Central memory CD8-positive, alpha-beta T cell (primary cell): ENCODE measurements at regions not wholly inside any gene's neighbourhood (a gene's known extent, or its start where the extent isn't known, plus 50 kb on each side); places are given as distances from the start of the nearest gene placed in this dataset.

Experiments
- ATAC-seq: fragments of 150-1000 bp; cut with Tn5 transposase; replicated peaks from 2 replicates; pipeline ENCODE4 v1.10.0; 2022; ENCODE audit warnings: mild to moderate bottlenecking, moderate FRiP score, moderate number of reproducible peaks; ENCODE audit not compliant: poor library complexity, severe bottlenecking; ENCODE audit errors: extremely low read depth
- DNase-seq, 2 donors: peaks; one replicate each; pipeline ENCODE4 v3.0.0; 2021; ENCODE audit warnings: low spot score in 2 of 2
- H3K27ac Mint-ChIP-seq: one replicate; pipeline ENCODE4 v1.8.0; 2022; ENCODE audit warnings: low read depth, mild to moderate bottlenecking, moderate library complexity, mixed read lengths
- H3K27me3 Mint-ChIP-seq: one replicate; pipeline ENCODE4 v1.8.0; 2022; ENCODE audit warnings: mixed read lengths
- H3K36me3 Mint-ChIP-seq: one replicate; pipeline ENCODE4 v1.8.0; 2022; ENCODE audit warnings: mild to moderate bottlenecking, moderate library complexity, mixed read lengths; ENCODE audit not compliant: insufficient read depth
- H3K4me1 Mint-ChIP-seq: one replicate; pipeline ENCODE4 v1.8.0; 2022; ENCODE audit warnings: mixed read lengths
- H3K4me3 Mint-ChIP-seq: one replicate; pipeline ENCODE4 v1.8.0; 2022; ENCODE audit warnings: mild to moderate bottlenecking, moderate library complexity, mixed read lengths
- H3K9me3 Mint-ChIP-seq: one replicate; pipeline ENCODE4 v1.8.0; 2022; ENCODE audit warnings: mixed read lengths

DNA sequence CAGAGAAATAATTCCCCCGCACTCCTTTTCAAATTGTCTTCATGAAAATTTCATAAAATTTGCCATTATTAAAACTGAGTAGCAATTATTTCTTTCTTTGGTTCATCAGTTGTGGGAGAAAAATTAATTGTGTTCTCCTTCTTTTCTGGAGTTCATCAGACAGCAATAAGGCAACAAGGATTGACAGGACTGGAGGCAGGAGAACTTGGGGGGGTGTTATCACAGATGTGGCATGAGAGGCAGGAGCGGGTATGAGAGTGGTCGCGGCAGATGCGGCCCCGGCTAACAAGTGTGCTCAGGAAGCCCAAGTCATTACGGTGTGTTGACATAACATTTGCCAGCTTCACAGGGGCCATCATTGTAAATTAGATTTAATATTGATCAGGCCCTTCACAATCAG lies 306.6 kb upstream of the TMPO start:
- Mint-ChIP-seq H3K9me3 (peaks cover 4% of the 10 kb centered on the region), H3K27me3 (peaks cover 24% of the 10 kb centered on the region), H3K27ac (no peak overlapping the region), H3K4me3 (no peak overlapping the region), H3K4me1 (no peaks in the 10 kb centered on the region), H3K36me3 (no peaks in the 10 kb centered on the region)
- DNase-seq (no peak), ATAC-seq (no peak)

DNA sequence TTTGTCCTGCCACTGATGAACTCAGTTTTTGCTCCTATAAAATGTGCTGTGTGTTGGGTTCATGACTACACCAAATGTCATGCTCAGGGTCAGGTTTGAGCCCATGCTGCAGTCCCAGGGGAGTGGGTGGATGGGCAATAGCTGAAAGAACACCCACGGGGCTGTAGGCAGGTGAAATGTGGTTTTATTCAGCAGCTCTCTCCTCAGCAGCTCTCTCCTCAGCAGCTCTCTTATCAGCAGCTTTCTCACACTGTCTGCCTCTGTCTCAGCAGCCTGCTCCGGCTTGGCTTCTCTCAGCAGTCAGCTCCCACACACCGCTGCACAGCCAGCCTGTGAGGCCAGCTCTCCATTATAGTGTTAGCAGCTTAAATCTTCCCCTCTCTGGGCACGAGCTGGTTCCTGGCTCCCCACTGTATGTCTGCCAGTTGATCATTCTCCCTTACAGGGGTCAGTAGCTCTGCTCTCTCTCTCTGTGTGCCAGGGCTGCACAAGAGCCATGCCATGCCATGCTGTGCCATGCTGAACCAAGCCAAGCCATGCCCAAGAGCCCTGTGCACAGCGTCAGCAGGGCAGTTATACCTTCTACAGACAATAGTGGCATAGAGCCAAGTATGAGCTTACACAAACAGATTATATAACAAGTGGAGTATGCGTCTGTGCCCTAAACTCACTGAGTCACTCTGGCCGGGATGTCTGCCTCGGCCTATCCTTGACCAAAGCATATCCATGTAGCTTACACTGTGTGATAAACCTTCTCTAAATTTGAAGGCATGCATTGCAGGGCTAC lies 303.3 kb upstream of the TMPO start:
- no peak overlapping the region for H3K4me3 Mint-ChIP-seq
- no peak for DNase-seq

DNA sequence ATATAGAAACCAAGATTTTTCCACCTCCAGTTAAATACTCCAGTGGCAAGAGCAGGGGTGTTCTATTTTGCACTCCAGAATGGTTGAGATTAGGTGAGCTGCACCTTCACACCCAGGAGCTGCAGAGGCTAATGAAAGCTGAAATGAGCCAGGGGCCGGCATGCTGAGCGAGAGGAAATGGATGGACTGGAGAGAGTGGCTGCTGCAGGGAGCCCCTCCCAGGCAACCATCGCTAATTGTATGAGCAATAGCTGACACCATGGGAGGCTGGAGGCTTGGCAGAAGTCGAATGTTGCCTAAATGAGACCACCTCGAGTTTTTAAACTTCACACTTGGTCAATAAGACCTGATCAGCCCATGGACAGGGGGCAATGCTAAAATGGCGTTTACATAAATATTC lies 301.8 kb upstream of the TMPO start:
- no peak overlapping the region for H3K4me3 Mint-ChIP-seq
- no peaks in the 10 kb centered on the region for H3K9me3 Mint-ChIP-seq
- H3K27ac Mint-ChIP-seq, result no peak overlapping the region
- no peaks in the 10 kb centered on the region for H3K36me3 Mint-ChIP-seq
- no peaks in the 10 kb centered on the region for H3K27me3 Mint-ChIP-seq
- DNase-seq (no peak), ATAC-seq (no peak)
- no peaks in the 10 kb centered on the region for H3K4me1 Mint-ChIP-seq

More for the DNA sequence above, 303.3 kb upstream of the TMPO start:
- ATAC-seq, result no peak
- Mint-ChIP-seq H3K27me3 (no peaks in the 10 kb centered on the region), H3K9me3 (no peaks in the 10 kb centered on the region), H3K27ac (no peak overlapping the region), H3K36me3 (no peaks in the 10 kb centered on the region), H3K4me1 (no peaks in the 10 kb centered on the region)

DNA sequence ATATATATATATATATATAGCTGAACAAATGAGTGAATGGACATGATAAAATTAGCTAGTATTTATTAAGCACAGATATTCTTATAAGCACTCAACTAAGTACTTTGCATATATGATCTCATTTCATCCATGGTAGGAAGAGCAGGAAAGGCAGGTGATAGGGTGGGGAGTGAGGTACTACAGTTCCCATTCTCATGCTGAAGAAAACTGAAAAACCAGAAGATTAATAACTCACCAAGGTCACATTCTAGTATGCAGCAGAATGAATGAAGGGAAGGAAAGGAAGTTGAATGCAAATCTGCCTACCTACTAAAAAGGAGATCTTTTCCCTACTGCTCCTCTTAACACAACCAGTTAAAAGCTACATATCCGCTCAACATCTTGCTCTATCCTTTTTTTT lies 298.1 kb upstream of the TMPO start:
- H3K4me1 Mint-ChIP-seq, result no peaks in the 10 kb centered on the region

DNA sequence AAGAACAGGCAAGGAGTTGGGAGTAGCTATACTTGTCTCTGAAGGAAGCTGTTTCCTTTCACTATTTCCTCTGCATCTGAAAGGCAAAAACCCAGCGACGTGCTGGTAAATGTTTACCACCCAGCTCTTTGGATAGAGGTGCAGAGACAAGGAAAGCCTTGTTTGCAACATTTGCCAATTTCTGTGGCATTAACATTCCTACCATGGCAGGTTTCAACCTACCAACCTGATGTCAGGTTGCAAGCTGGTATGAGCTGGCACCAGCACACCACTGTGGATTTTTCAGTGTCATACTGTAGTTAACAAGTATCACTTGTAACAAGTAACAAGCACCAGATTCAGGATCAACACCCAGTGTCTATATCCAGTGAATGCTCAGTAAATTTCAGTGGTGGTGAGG lies 294.8 kb upstream of the TMPO start:
- ATAC-seq (no peak), DNase-seq (no peak)
- H3K36me3 Mint-ChIP-seq, result peaks cover 2% of the 10 kb centered on the region
- no peak overlapping the region for H3K27ac Mint-ChIP-seq
- no peaks in the 10 kb centered on the region for H3K9me3 Mint-ChIP-seq
- peaks cover 36% of the 10 kb centered on the region for H3K27me3 Mint-ChIP-seq
- H3K4me1 Mint-ChIP-seq, result no peaks in the 10 kb centered on the region
- no peak overlapping the region for H3K4me3 Mint-ChIP-seq

More for the DNA sequence above, 298.1 kb upstream of the TMPO start:
- Mint-ChIP-seq H3K27ac (no peak overlapping the region), H3K36me3 (peaks cover 2% of the 10 kb centered on the region), H3K4me3 (no peak overlapping the region), H3K27me3 (peaks cover 12% of the 10 kb centered on the region), H3K9me3 (no peaks in the 10 kb centered on the region)
- ATAC-seq (no peak), DNase-seq (no peak)

DNA sequence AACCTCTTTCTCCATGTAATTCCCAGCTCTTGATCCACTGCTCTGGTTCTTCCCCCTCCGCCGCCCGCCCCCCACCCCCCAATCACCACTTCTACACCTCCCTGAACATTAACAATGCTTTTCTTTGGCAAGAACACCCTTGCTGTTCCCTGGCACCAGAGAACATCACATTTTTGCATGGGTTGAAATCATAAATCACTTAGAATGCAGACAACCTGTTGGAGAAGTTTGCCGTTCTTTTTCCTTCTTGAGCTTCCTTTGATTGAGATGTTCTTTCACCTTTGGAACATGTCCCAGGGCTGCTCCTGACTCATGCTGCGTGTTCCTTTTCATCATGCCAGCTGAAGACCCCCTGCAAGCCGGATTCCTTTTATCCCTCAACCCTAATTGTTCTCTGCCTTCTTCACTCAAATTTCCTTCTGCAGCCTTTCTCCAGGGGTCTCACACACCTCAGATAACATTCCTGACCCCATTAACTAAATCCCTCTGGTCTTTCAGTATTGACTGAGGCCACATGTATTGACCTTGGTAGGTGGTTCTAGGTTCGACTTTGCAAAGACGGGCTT lies 294.1 kb upstream of the TMPO start:
- no peak for ATAC-seq
- no peaks in the 10 kb centered on the region for H3K9me3 Mint-ChIP-seq
- H3K4me1 Mint-ChIP-seq, result no peaks in the 10 kb centered on the region
- H3K27me3 Mint-ChIP-seq, result peaks cover 36% of the 10 kb centered on the region
- peaks cover 2% of the 10 kb centered on the region for H3K36me3 Mint-ChIP-seq
- DNase-seq, result no peak
- H3K27ac Mint-ChIP-seq, result no peak overlapping the region
- no peak overlapping the region for H3K4me3 Mint-ChIP-seq

DNA sequence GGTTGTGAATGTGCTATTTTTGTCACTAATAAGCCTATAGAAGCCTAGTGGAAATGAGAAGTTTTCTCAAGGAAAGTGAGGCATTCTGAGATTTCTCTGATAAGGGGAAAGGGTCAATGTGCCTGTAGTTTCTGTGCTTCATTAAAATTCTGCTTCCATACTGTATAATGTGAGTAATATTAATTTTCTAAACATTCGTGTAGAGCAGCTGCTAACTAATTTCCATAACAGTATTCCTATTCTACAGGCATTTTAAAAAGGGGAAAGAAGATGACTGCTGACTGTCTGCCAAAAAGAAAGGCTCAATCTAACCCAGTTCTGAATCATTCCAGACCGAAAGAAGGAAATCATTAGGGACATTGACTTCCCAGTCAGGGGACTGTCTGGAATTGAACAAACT lies 293.3 kb upstream of the TMPO start:
- Mint-ChIP-seq H3K4me1 (no peaks in the 10 kb centered on the region), H3K4me3 (no peak overlapping the region), H3K9me3 (no peaks in the 10 kb centered on the region), H3K27ac (no peak overlapping the region), H3K27me3 (peaks cover 36% of the 10 kb centered on the region), H3K36me3 (peaks cover 2% of the 10 kb centered on the region)
- DNase-seq (no peak), ATAC-seq (no peak)

DNA sequence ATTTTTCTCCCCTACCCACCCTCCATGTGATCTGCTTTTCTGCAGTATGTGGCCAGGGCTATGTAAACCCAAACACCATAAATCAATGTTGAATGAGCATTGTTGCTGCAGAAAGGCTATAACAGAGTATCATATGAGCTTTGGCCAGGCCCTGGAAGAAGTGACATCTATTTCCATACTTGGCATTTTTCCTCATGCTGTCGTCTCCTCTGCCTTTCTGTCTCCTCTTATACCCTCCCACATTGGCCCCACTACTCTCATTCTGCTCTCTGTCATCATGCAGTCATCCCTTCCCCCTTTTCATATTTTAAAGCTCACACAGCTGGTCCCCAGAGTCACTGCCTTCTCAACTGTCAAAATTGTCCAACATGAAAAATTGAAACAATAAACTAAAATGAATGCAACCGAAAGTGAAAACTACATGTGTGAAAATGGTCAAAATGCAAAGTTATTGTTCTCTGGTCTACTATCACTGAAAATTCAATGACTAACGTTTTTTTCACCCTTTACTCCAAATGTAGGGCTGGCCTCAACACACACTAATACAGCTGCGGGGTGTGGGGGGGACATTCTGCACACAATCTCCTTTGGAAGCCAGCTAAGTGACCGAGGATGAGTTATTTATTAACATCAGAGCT lies 290.7 kb upstream of the TMPO start:
- H3K9me3 Mint-ChIP-seq, result no peaks in the 10 kb centered on the region
- ATAC-seq, result no peak
- peaks cover 36% of the 10 kb centered on the region for H3K27me3 Mint-ChIP-seq
- no peak overlapping the region for H3K4me3 Mint-ChIP-seq
- peaks cover 2% of the 10 kb centered on the region for H3K36me3 Mint-ChIP-seq
- no peak for DNase-seq
- no peak overlapping the region for H3K27ac Mint-ChIP-seq
- H3K4me1 Mint-ChIP-seq, result no peaks in the 10 kb centered on the region

DNA sequence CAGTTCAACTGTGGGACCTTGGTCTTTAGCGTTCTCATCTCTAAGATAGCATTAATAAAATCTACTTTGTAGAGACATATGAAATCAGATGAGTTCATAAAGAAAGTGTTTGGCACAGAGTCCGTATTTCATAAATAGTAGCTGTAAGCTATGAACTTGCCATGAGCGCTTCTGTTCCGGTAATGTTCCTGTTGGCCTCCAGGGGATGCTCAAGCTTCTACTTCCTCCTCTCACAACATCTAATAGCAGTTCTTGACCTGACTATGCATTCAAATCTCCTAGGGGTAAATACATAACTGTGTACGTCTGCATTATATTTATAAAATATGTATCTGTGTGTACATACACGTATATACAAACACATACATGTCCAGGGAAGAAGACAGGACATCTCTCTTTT lies 288.2 kb upstream of the TMPO start:
- Mint-ChIP-seq H3K27ac (no peak overlapping the region), H3K4me1 (no peaks in the 10 kb centered on the region), H3K36me3 (no peaks in the 10 kb centered on the region), H3K4me3 (no peak overlapping the region), H3K9me3 (no peaks in the 10 kb centered on the region), H3K27me3 (peaks cover 25% of the 10 kb centered on the region)
- ATAC-seq (no peak), DNase-seq (no peak)

DNA sequence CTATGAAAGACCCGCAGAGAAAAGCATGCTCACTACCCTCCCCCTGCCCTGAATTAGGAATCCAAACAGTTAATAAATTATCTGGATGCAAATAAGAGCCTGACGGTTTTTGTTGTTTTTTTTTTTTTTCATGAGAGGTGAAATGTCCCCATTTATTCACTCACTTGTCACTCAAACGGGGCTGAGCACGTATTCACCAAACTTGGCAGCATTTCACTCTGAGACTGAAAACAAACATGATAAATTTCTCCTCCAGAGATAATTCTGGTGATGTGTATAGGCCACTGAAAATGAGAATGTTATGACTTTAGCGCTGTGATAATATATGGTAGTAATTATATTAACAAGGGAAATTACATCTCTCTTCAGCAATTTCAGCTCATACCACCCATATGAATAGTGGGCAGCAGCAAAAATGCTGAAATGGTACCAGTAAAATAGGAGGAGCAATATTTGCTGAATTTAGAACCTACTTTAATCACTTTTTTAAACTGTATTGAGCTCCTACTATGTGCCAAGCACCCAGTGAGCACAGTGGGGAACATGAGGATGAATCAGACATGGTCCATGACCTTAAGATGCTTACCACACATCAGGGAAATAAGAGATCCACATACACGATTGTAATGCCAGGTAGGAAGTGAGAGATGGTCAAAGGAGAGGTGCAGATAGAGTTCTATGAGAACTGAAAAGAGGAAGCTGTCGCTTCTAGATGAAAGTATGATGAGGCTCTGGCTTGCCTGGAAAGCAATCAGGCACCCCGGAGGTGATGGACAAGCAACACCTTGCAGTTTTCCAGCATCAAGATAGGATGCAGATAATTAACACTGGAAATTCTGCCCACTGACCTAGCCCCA lies 286.5 kb upstream of the TMPO start:
- H3K9me3 Mint-ChIP-seq, result no peaks in the 10 kb centered on the region
- H3K36me3 Mint-ChIP-seq, result no peaks in the 10 kb centered on the region
- no peaks in the 10 kb centered on the region for H3K4me1 Mint-ChIP-seq
- no peak overlapping the region for H3K4me3 Mint-ChIP-seq
- ATAC-seq, result no peak
- H3K27ac Mint-ChIP-seq, result no peak overlapping the region
- DNase-seq, result no peak
- peaks cover 10% of the 10 kb centered on the region for H3K27me3 Mint-ChIP-seq

DNA sequence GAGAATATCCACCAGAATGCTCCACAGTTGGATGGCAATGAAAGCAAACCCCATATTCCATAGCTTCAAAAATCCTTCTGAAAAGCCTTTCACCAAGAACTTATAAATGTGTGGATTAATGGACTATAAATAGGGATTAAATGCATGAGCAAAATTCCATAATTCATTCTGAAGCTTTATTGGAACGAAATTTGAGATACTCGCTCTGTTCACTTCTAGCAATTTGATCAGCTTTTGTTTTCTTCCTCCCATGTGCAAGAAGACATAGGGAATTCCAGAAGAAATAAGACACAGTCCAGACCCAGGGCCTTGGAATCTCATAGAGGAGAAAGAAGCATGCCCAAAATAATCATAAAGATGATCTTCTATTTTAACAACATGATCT lies 285.9 kb upstream of the TMPO start:
- H3K9me3 Mint-ChIP-seq, result no peaks in the 10 kb centered on the region
- H3K27me3 Mint-ChIP-seq, result peaks cover 7% of the 10 kb centered on the region
- ATAC-seq, result no peak
- H3K4me1 Mint-ChIP-seq, result no peaks in the 10 kb centered on the region
- no peak for DNase-seq
- no peak overlapping the region for H3K4me3 Mint-ChIP-seq
- H3K27ac Mint-ChIP-seq, result no peak overlapping the region
- H3K36me3 Mint-ChIP-seq, result no peaks in the 10 kb centered on the region

DNA sequence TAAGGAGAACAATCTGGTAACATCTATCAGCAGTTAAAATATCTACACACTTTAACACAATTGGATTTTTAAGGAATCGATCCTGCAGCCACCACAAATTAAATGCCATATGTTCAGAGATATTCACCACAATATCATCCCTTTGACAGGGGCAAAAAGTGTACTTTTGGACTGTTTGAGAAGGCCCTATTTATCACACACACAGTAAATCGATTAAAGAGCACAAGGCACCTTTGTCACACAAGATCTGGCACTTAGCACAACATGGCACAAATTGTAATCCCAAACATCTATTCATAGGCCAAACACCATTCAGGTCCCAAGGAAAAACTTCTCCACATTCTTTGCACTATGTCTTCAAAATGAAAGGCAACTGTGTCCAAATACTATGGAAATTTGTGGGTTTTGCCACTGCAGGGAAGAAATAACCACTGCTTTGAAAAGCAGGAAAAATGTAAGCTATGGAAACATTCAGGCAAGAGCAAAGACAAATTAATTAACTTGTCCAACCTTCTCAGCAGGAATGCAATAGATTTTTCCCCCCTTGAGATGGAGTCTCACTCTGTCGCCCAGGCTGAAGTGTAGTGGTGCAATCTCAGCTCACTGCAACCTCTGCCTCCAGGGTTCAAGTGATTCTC lies 282.5 kb upstream of the TMPO start:
- ATAC-seq, result no peak
- H3K9me3 Mint-ChIP-seq, result no peaks in the 10 kb centered on the region
- H3K4me3 Mint-ChIP-seq, result no peak overlapping the region
- DNase-seq, result no peak
- H3K27ac Mint-ChIP-seq, result no peak overlapping the region
- H3K27me3 Mint-ChIP-seq, result no peaks in the 10 kb centered on the region
- no peaks in the 10 kb centered on the region for H3K36me3 Mint-ChIP-seq
- no peaks in the 10 kb centered on the region for H3K4me1 Mint-ChIP-seq
